Stimulated activated CD8-positive, alpha-beta memory T cell treated with anti-CD3 and anti-CD28 coated beads, Interleukin-4, amount 100 ng/mL, for 1 hour (primary cell): ENCODE measurements at regions not wholly inside any gene's neighbourhood (a gene's known extent, or its start where the extent isn't known, plus 50 kb on each side); places are given as distances from the start of the nearest gene placed in this dataset.

ENCODE experiments used
- DNase-seq, 2 donors: peaks; one replicate each; pipeline ENCODE4 v3.0.0-alpha.2; 2020; ENCODE audit warnings: low read depth in 2 of 2, low spot score in 1 of 2

- no peak for DNase-seq
These were observed 52.0 kb upstream of the TANC2 start for GRCh38 chr17:62913991-62914570.

GRCh38 chr17:62912363-62912762, 53.7 kb upstream of the TANC2 start:
- no peak for DNase-seq

- DNase-seq = no peak
These were observed 54.9 kb upstream of the TANC2 start for GRCh38 chr17:62911114-62911513.

GRCh38 chr17:62910277-62910676, 55.8 kb upstream of the TANC2 start:
- no peak for DNase-seq

GRCh38 chr17:62907961-62908360, 58.1 kb upstream of the TANC2 start:
- no peak for DNase-seq

GRCh38 chr17:62906881-62907280, 59.2 kb upstream of the TANC2 start:
- DNase-seq = no peak

- no peak for DNase-seq
These were observed 60.8 kb upstream of the TANC2 start for GRCh38 chr17:62905233-62905632.

GRCh38 chr17:62902531-62903220, 63.4 kb upstream of the TANC2 start:
- no peak for DNase-seq

GRCh38 chr17:62901544-62901943, 64.5 kb upstream of the TANC2 start:
- DNase-seq = no peak

GRCh38 chr17:62900096-62900495, 65.9 kb upstream of the TANC2 start:
- DNase-seq = no peak

- no peak for DNase-seq
These were observed 66.7 kb upstream of the TANC2 start for GRCh38 chr17:62899361-62899760.

GRCh38 chr17:62898239-62898864, 67.7 kb upstream of the TANC2 start:
- no peak for DNase-seq

GRCh38 chr17:62897706-62898105, 68.3 kb upstream of the TANC2 start:
- DNase-seq = no peak

GRCh38 chr17:62895320-62896301, 70.4 kb upstream of the TANC2 start:
- no peak for DNase-seq

- peak in 1 of 2 donors; percentile 2 for DNase-seq
These were observed 73.1 kb upstream of the TANC2 start for GRCh38 chr17:62892870-62893338.

GRCh38 chr17:62892061-62892675, 73.9 kb upstream of the TANC2 start:
- no peak for DNase-seq

- DNase-seq = no peak
These were observed 74.4 kb upstream of the TANC2 start for GRCh38 chr17:62891659-62892058.

GRCh38 chr17:62888765-62889164, 77.3 kb upstream of the TANC2 start:
- DNase-seq = no peak

GRCh38 chr17:62888148-62888547, 77.9 kb upstream of the TANC2 start:
- no peak for DNase-seq

- no peak for DNase-seq
These were observed 78.6 kb upstream of the TANC2 start for GRCh38 chr17:62887437-62887836.

- DNase-seq = no peak
These were observed 76.7 kb upstream of the MARCHF10 start for GRCh38 chr17:62884781-62885180.
